Fibroblast of lung (primary cell): ENCODE measurements at regions not wholly inside any gene's neighbourhood (a gene's known extent, or its start where the extent isn't known, plus 50 kb on each side); places are given as distances from the start of the nearest gene placed in this dataset.

Source experiments
- CTCF ChIP-seq, 2 donors: IDR thresholded peaks in 1 of 2; conservative IDR thresholded peaks in 1 of 2; 1 replicate in 1 of 2; 2 replicates in 1 of 2; pipeline ENCODE4 v1.5.1; 2011 to 2012; ENCODE audit warnings: low read length in 2 of 2, control low read depth in 1 of 2, inconsistent platforms in 1 of 2, low read depth in 1 of 2, mild to moderate bottlenecking in 1 of 2
- EZH2 ChIP-seq: IDR thresholded peaks from 2 replicates; pipeline ENCODE4 v1.5.1; 2012; ENCODE audit warnings: low read length, control low read depth, mild to moderate bottlenecking; ENCODE audit errors: missing control alignments

GRCh38 chr20:24753130-24753529 is 195.9 kb upstream of the CST7 start:
- TF ChIP-seq EZH2 (no peak), CTCF (conservative IDR thresholded peaks at IDR 0.05 in 1 of 2, IDR thresholded peaks at IDR 0.05 in 1 of 2; ENCODE audit: low read depth in 1 of 2, low read length in 2 of 2) (no peak)
